ENCODE measurements at regions not wholly inside any gene's neighbourhood (a gene's known extent, or its start where the extent isn't known, plus 50 kb on each side); places are given as distances from the start of the nearest gene placed in this dataset.

GRCh38 chr1:118271883-118272282 lies 86.9 kb upstream of the SPAG17 start:
- TF ChIP-seq CTCF (IDR thresholded peaks at IDR 0.05; ENCODE audit: low read length) (no peak), EZH2 (IDR thresholded peaks at IDR 0.05; ENCODE audit: borderline replicate concordance, low read length) (no peak)
